ENCODE measurements at regions not wholly inside any gene's neighbourhood (a gene's known extent, or its start where the extent isn't known, plus 50 kb on each side); places are given as distances from the start of the nearest gene placed in this dataset.
"Not testable (repeated sequence)": the region's sequence is repeated elsewhere in the genome, so short reads cannot be mapped to it uniquely, and the experiment has no call there.

- peak; percentile 78 for DNase-seq (ENCODE audit: low read depth)
Measured at GRCh38 chr14:51342226-51342625, 102.2 kb downstream of the TMX1 start.

DNA sequence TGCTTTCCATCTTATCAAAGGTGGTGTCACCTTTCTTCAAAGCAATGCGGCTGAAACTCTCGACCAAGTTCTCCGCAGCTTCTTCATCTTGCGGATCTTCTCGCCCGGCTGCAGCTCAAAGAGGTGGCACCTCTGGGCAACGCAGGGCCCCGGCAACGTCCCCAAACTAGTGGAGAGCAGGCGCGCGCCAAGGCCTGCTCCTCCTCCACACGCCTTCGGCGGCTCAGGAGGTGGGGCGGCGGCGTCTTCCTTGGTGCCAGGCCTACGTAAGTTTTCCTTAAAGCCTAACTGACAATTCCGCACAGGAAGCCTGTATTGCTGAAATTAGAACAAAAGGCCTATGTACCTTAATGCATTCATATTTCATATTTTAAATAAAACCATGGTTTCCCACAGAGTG is 112.0 kb downstream of the TMX1 start:
- DNase-seq (ENCODE audit: low read depth), result no peak

DNA sequence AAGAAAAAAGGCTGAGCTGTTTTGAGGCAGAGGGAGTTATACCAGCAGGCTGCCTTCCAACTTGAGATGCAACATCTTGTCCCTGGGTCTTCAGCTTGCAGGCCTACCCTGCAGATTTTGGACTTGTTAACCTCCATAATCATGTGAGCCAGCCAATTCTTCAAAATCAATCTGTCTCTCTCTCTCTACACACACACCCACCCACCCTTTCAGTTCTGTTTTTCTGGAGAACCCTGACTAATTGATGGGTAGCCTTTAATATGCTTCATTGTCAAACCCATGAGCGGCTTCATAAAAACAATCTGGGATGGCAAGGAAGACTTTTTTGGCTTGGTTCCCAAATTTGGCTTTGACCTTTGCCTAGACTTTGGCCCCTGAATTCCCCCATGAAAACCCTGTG is 113.9 kb downstream of the TMX1 start:
- DNase-seq (ENCODE audit: low read depth), result no peak

DNA sequence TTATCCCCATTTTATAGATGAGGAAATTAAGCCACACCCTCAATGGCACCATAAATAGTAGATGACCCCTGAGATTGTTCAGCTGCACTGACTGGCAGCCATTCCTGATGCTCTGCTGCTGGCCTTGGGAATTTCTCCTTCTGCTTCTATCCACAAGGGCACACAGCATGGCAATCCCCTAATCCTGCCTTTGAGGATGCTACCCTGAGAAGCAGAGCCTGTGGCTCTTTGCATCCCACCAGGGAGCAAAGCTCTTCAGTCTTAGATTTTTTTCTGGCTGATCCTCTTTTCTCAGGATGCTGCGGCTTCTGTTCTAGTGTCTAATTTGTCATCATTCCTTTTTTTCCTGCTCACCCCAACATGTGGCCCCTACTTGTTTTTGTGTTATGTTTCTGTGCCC is 114.8 kb downstream of the TMX1 start:
- no peak for DNase-seq (ENCODE audit: low read depth)

- no peak for DNase-seq (ENCODE audit: low read depth)
Measured at GRCh38 chr14:51356381-51356780, 116.3 kb downstream of the TMX1 start.

DNA sequence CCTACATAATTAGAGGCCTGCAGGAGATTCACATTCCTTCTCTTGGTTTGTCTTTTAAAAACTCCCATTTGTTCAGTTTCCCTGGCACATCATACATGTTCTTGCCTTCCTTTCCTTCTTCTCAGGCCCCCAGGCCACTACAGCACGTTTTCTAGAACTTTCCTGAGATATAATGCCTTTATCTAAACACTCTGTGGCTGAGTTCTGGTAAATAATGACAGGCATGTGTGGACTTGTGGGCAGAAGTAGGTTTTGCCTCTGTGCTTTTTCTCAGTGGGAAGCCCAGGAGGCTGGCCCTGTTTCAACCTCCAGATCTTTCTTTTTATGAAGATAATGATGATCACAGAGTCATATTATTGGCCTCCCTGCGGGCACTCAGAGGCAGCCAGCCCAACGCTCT is 117.2 kb downstream of the TMX1 start:
- peak; percentile 17 for DNase-seq (ENCODE audit: low read depth)

DNA sequence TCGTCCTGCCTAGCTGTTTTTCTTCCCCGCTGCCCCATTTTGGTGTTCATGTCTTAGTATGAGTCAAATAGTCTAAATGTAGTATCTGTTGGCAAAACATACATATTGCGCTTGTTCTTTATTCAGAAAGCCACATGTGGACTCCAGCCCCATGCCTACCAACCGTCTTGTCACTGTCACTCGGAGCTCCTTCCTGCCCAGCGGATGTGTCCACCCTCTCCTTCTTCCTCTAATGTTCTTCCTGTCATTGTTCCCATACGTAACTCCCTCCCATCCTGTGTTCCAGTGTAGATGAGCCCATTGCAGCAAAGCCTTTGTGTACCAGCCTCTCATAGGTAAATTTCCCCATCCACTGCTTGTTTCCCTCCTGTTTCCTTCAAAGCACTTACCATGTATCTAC is 120.5 kb downstream of the TMX1 start:
- no peak for DNase-seq (ENCODE audit: low read depth)

GRCh38 chr14:51365241-51365965 is 125.4 kb downstream of the TMX1 start:
- no peak for DNase-seq (ENCODE audit: low read depth)

DNA sequence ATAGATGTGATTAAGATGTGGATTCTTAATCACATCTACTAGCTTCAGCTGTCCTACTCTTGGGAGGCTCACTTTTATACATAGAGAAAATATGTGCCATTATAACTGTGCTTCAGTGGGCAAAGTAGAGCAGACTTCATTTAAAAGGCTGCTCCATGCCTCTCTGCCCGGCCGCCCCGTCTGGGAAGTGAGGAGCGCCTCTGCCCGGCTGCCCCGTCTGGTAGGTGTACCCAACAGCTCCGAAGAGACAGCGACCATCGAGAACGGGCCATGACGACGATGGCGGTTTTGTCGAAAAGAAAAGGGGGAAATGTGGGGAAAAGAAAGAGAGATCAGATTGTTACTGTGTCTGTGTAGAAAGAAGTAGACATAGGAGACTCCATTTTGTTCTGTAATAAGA is 126.4 kb downstream of the TMX1 start:
- DNase-seq (ENCODE audit: low read depth), result not testable (repeated sequence)

DNA sequence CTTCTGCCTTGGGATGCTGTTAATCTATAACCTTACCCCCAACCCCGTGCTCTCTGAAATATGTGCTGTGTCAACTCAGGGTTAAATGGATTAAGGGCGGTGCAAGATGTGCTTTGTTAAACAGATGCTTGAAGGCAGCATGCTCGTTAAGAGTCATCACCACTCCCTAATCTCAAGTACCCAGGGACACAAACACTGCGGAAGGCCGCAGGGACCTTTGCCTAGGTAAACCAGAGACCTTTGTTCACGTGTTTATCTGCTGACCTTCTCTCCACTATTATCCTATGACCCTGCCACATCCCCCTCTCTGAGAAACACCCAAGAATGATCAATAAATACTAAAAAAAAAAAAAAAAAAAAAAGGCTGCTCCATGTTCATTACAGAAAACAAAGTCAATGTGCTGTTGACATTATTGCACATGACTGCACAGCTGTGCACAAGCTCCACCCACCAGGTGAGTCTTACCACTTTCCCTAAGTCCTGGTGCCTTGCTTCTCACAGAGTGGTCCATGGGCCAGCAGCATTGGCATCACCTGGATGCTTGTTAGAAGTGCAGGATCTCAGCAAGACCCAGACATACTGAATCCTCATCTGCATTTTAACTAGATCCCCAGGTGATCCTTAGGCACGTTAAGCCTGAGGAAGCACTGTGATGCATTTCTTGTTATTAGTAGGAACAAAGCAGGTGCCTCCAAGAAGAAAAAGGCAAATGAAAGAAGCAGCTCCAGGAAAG is 127.0 kb downstream of the TMX1 start:
- not testable (repeated sequence) for DNase-seq (ENCODE audit: low read depth)

DNA sequence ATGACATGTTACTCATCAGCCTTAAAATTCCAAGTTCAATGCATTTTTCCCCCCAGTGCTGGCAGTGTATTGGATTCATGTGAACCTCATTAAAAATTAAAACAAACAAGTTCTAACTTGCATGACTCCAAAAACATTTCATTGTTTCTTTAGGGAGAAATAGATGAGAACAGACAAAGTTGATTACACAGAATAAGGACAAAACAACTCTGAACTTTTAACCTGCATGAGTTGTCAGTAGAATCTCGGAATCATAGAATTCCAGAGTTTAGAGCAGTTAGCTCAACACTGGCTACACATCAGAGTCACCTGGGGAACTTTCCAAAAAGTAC is 127.5 kb downstream of the TMX1 start:
- no peak for DNase-seq (ENCODE audit: low read depth)

DNA sequence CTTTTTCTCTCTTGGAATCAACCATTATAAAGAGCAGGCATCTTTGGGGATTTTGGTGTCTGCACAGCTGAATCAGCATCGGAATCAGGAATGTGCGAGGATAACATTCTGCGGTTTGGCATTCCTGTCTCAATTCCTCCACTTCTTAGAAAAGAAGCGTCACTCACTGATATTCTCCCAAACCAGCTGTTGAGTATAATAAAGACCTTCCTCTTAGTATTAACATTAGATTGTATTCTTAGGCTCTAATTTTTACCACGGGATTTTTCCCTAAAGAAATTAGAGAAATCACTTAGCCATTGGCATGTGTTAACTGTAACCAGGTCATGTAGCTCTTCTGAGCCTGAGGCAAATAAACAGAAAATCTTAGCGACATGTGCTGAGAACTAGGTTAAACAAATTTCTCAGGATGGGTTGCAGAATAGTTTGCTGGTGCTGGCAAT is 128.7 kb downstream of the TMX1 start:
- DNase-seq (ENCODE audit: low read depth), result peak; percentile 82

DNA sequence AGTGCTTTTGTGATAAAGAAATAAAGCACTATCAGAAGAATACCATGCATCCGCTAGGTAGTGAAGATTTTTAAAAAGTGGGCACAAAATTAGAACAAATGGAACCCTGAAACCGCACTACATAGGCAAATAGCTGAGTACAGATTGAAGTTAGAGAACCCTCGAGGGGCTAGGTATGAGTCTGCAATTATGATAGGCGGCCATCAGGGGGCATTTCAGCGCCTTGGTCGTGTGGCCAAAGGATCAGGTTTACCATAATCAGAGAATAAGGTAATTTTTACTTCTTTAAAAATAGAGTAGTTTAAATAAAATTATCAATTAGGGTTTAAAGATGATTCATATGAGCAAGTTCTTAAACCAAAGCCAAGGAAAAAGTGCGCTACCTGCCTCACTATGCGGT is 129.8 kb downstream of the TMX1 start:
- peak; percentile 16 for DNase-seq (ENCODE audit: low read depth)

- DNase-seq (ENCODE audit: low read depth), result peak; percentile 58
Measured at GRCh38 chr14:51370758-51371386, 130.8 kb downstream of the TMX1 start.

GRCh38 chr14:51377186-51377585 is 137.1 kb downstream of the TMX1 start:
- not testable (repeated sequence) for DNase-seq (ENCODE audit: low read depth)

DNA sequence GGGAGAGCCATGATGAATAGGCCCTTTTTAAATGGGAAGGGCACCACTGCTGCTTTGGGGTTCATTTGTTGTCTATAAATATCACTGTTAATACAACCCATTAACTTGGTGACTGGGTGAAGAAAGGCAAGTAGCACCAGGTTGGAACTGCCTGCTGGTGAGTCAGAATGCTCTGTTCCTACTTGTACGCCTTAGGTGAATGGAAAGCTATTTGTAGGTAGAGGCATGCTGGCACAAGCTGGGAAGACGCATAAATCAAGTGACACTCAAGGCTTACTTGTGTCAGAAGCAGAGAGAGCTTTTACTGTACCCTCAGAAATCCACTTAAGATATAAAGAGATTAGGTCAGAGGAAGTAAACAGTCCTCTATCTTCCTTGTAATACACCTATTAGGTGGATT is 142.5 kb downstream of the TMX1 start:
- DNase-seq (ENCODE audit: low read depth), result no peak

DNA sequence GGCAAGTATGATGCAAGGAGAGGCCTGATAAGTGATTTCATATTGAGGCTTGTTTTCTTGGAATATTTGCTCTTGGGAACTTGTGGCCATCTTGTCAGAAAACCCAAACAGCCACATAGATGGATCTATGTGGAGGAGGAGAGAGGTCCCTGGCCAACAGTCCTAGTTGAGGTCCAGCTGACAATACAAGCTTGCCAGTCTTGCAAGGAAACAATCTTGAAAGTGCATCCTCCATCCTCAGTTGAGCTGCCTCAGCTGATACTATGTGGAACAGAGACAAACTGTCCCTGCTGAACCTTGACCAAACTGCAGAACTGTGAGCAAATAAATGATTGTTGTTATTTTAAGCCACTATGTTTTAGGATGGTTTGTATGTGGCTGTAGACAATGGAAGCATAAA is 146.4 kb downstream of the TMX1 start:
- DNase-seq (ENCODE audit: low read depth), result no peak

DNA sequence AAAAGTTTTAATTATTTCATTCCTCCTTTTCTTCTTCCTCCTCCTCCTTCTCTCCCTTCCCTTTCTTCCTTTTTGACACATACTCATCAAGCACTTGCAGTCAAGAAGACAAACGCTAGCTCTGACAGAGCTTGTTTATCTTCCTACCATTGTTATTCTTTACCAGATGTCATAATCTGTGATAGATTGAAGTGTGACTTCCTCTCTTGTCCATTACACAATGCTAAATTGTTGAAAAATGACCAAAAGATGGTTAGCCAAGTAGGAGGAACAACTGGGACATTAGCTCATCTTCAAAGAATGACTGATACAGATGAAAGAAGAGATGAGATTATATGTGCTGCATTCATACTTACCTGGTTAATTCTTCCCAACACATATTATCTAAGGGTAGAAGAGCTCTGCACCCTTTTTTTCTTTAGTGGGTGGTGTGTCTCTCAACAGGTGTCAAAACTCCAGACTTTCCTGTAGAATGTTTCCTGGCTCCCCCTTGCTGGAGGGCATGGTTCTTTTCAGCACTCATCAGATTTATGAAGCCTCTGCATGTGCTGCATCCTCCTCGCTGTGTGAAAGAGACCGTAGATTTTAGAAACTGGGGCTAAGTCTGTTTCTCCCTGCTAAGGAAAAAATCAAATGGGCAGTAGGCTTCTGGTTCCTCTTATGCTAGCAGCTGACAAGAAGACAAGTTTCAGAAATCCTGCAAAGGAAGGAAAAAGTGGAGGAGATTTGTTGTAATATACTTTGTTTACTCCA is 147.1 kb downstream of the TMX1 start:
- DNase-seq (ENCODE audit: low read depth), result no peak

DNA sequence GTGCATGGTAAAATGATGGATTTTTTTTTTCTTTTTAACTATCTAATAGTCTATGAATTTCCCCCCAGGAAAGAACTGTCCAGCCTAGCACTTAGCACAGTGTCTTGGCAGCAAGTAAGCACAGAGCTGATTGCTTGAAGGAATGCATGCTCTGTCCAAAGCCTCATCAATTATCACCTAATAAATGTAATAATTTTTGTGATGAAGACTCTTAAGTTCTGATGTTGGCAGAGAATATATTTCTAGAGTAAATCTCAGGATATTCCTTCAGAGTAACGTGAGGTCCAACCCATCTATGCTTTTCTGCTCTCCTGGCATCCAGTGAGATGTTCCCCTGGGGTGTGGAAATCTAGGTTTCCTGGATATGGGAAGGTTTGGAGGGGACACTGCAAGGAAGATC is 152.4 kb downstream of the TMX1 start:
- no peak for DNase-seq (ENCODE audit: low read depth)

DNA sequence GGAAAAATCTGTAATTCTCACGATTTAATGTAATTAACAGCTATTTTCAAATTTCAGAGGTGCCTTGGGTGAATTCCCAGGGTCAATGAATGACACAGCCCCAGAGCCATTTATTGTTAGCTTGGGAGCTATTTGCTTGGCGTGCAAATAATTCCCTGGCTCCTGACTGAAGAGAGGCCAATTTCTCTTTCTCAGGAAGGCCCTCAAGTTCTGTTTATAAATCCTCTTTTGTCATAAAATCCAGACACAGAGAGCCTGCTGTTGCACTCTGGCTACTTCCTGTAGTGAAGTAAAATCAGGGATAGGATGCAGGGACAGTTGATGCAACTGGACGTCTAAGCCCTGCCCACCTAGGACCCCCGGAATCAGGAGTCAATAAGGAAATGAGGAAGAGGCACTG is 154.3 kb downstream of the TMX1 start:
- DNase-seq (ENCODE audit: low read depth), result no peak

DNA sequence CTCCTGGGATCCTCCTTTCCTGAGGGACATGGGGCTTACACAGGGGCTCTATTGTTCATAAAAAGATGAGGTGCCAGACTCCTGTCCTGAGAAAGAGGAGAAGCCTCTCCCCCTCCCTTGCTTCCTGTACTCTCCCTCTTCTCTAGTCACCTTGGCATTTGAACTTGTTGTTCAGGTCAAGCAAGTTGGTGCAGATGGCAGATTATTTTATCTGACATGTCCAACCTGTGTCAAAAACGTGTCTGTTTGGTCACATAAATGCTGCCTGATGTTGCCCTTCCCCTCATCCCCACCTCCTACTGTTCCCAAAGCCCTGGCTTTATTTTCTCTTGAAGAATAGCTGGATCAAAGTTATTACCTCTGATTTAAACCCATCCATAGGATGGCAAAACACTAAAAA is 154.8 kb downstream of the TMX1 start:
- DNase-seq (ENCODE audit: low read depth), result no peak

GRCh38 chr14:51395361-51395849 is 155.4 kb downstream of the TMX1 start:
- peak; percentile 86 for DNase-seq (ENCODE audit: low read depth)
